Activated CD4-positive, alpha-beta T cell treated with anti-CD3 and anti-CD28 coated beads, Interleukin-2, amount 50 U/mL, for 16 hours (primary cell): ENCODE measurements at regions not wholly inside any gene's neighbourhood (a gene's known extent, or its start where the extent isn't known, plus 50 kb on each side); places are given as distances from the start of the nearest gene placed in this dataset.
"Not testable (repeated sequence)": the region's sequence is repeated elsewhere in the genome, so short reads cannot be mapped to it uniquely, and the experiment has no call there.

ENCODE experiments used
- DNase-seq: peaks from one replicate; pipeline ENCODE4 v3.0.0-alpha.2; 2020

- no peak for DNase-seq
Measured at GRCh38 chr2:21812766-21813165, 689.0 kb downstream of the TDRD15 start.

- no peak for DNase-seq
Measured at GRCh38 chr2:21814588-21815149, 690.9 kb downstream of the TDRD15 start.

GRCh38 chr2:21818212-21818795 lies 694.5 kb downstream of the TDRD15 start:
- DNase-seq: no peak

- no peak for DNase-seq
Measured at GRCh38 chr2:21819454-21819853, 695.7 kb downstream of the TDRD15 start.

- DNase-seq: no peak
Measured at GRCh38 chr2:21820271-21820670, 696.5 kb downstream of the TDRD15 start.

GRCh38 chr2:21821672-21822227 lies 698.0 kb downstream of the TDRD15 start:
- no peak for DNase-seq

- DNase-seq: no peak
Measured at GRCh38 chr2:21822505-21822904, 698.7 kb downstream of the TDRD15 start.

- no peak for DNase-seq
Measured at GRCh38 chr2:21833767-21834166, 710.0 kb downstream of the TDRD15 start.

GRCh38 chr2:21836261-21836660 lies 712.5 kb downstream of the TDRD15 start:
- DNase-seq: no peak

GRCh38 chr2:21836719-21837118 lies 713.0 kb downstream of the TDRD15 start:
- no peak for DNase-seq

GRCh38 chr2:21837168-21837960 lies 713.6 kb downstream of the TDRD15 start:
- DNase-seq: no peak

- DNase-seq: no peak
Measured at GRCh38 chr2:21841341-21841740, 717.6 kb downstream of the TDRD15 start.

- DNase-seq: not testable (repeated sequence)
Measured at GRCh38 chr2:21850367-21850766, 726.6 kb downstream of the TDRD15 start.

- no peak for DNase-seq
Measured at GRCh38 chr2:21854938-21855337, 731.2 kb downstream of the TDRD15 start.

GRCh38 chr2:21856708-21857107 lies 732.9 kb downstream of the TDRD15 start:
- DNase-seq: no peak

GRCh38 chr2:21860907-21861306 lies 737.1 kb downstream of the TDRD15 start:
- no peak for DNase-seq

- no peak for DNase-seq
Measured at GRCh38 chr2:21866316-21866715, 742.5 kb downstream of the TDRD15 start.

GRCh38 chr2:21887881-21888280 lies 764.1 kb downstream of the TDRD15 start:
- DNase-seq: no peak

- DNase-seq: no peak
Measured at GRCh38 chr2:21890041-21890440, 766.3 kb downstream of the TDRD15 start.

- no peak for DNase-seq
Measured at GRCh38 chr2:21890716-21891115, 766.9 kb downstream of the TDRD15 start.

- DNase-seq: no peak
Measured at GRCh38 chr2:21891191-21891590, 767.4 kb downstream of the TDRD15 start.

GRCh38 chr2:21892140-21892539 lies 768.4 kb downstream of the TDRD15 start:
- no peak for DNase-seq

GRCh38 chr2:21895200-21895599 lies 771.4 kb downstream of the TDRD15 start:
- DNase-seq: no peak
